Choroid plexus epithelial cell (primary cell): ENCODE measurements at regions not wholly inside any gene's neighbourhood (a gene's known extent, or its start where the extent isn't known, plus 50 kb on each side); places are given as distances from the start of the nearest gene placed in this dataset.

Experiments
- DNase-seq: peaks from one replicate; pipeline ENCODE4 v3.0.0-alpha.2; 2010; ENCODE audit warnings: low read depth
- H3K4me3 ChIP-seq: 2 replicates; pipeline ENCODE4 v1.5.1; 2011; ENCODE audit warnings: low read depth, mild to moderate bottlenecking, control low read depth, low read length, moderate library complexity
- TF ChIP-seq, protein P1 (sequence below): conservative IDR thresholded peaks from 2 replicates; pipeline ENCODE4 v1.5.1; 2011; ENCODE audit warnings: low read depth, mild to moderate bottlenecking, control low read depth, inconsistent platforms, low read length, moderate library complexity

DNA sequence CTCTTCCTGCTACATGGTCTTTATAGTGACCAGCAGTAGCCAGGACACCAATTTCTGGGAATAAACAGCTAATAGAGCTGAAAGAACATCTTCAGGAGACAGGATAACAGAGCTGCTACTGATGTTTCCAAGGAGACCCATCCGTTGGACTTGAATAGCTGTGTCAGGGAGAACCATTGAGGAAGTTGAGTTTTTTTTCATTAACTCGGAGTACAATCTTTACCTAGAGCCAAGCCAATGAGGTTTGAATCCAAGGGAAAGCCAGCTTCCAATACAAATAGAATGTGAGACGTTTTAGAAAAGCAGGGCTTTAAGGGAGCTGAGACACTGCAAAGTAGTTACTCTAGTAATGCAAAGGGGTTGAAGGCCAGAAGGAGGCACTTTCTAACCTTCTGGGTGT is 136.1 kb upstream of the FRMD6 start:
- no peak for DNase-seq
- TF ChIP-seq, protein P1, sequence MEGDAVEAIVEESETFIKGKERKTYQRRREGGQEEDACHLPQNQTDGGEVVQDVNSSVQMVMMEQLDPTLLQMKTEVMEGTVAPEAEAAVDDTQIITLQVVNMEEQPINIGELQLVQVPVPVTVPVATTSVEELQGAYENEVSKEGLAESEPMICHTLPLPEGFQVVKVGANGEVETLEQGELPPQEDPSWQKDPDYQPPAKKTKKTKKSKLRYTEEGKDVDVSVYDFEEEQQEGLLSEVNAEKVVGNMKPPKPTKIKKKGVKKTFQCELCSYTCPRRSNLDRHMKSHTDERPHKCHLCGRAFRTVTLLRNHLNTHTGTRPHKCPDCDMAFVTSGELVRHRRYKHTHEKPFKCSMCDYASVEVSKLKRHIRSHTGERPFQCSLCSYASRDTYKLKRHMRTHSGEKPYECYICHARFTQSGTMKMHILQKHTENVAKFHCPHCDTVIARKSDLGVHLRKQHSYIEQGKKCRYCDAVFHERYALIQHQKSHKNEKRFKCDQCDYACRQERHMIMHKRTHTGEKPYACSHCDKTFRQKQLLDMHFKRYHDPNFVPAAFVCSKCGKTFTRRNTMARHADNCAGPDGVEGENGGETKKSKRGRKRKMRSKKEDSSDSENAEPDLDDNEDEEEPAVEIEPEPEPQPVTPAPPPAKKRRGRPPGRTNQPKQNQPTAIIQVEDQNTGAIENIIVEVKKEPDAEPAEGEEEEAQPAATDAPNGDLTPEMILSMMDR: no peak
- H3K4me3 ChIP-seq: no peak overlapping the region

DNA sequence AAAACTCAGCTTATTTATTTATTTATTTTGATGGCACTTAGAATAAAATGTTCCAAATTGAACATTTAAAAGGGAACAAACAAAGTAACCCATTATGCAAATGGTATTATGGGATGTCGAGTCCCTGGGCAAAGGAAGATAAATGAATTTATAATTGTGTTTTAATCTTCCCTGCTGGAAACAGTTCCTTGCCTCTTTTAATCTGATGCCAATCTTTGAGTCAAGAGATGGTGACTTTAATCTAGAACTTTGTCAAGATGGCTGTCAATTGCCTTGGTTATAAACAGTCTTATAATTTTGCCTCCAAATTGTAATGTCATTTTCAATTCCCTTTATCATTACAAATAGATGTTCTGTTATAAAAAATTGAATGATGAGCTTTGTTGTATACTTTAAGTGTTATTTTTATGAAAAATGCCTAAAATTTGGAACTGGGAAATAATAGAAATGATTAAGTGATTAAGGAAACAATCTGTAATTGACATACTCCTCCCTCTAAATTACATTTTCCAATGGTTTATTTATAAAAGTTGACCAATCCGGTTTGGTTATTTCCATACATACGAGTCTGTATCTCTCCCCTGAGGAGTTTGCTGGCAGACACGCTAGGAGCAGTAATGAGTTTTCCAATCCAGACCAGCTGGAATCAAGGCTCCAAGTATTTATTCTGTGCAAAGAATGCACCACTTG is 134.9 kb upstream of the FRMD6 start:
- TF ChIP-seq, protein P1: no peak
- no peak overlapping the region for H3K4me3 ChIP-seq
- DNase-seq: no peak

DNA sequence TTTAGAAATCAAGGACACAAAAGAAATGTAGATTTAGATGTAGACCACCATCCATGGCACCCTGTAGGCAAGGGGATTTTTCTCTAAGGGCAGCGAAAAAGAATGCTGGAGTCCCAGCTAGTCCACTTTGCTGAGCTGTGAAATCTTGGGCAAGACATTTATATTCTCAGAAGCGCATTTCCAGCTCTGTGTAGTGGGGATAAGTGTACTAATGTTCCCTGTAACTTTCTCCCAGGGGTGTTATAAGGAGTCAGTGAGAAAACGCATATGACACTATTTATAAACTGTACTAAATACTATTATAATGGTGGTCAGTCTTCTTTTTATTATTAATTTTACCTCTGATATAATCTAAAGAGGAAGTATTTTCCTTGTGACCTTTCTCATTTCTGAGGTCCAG is 133.4 kb upstream of the FRMD6 start:
- no peak for DNase-seq
- no peak overlapping the region for H3K4me3 ChIP-seq
- TF ChIP-seq, protein P1: no peak

DNA sequence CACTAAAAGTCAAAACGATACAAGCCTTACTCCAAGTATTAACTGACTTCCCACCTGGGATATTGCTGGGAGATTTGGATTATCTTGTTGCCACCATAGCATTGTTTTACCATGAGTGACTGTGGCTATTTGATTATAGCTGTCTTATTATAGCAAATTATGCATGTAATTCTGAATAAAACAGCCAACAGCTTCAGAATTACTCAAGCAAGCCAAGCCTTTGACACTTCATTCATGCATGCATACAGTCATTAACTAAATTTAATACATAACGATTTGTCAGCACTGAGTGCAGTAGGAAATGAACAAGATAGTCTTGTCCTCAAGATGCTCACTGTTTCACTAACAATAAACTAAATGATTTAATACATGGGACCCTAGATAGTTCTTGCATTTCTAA is 133.0 kb upstream of the FRMD6 start:
- TF ChIP-seq, protein P1: no peak
- no peak overlapping the region for H3K4me3 ChIP-seq
- no peak for DNase-seq

DNA sequence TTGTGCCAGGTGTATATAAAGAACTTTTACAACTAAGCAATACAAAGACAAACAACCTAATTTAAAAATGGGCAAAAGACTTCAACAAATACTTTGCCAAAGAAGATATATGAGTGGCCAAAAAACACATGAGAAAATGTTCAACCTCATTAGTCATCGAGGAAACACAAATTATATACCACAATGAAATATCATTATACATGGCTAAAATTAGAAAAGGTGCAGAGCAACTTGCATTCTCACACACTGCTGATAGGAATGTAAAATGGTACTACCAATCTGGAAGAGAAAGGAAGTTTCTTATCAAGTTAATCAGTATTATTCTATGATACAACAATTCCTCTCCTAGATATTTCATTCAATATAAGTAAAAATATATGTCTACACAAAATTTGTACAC is 131.6 kb upstream of the FRMD6 start:
- peak; percentile 29 for DNase-seq
- no peak overlapping the region for H3K4me3 ChIP-seq
- TF ChIP-seq, protein P1: no peak

DNA sequence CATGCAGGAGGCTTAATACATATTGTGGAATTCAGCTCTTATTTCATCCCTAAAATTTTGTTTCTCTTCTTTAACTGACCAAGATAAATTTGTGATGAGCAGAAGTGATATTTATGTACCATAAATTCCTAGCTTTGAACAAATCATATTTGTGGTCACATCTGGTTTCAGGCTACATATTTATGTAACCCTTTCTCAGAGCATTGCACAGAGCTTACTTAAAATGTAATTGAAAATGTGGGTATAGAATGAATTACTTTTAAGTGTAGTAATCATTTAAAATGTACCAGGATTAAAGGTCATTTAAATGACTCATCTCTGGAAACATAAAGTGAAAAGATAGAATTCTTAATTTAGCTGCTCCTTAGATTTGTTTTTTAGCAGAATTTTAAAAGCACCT is 129.9 kb upstream of the FRMD6 start:
- TF ChIP-seq, protein P1: no peak
- no peak overlapping the region for H3K4me3 ChIP-seq
- DNase-seq: peak; percentile 93

DNA sequence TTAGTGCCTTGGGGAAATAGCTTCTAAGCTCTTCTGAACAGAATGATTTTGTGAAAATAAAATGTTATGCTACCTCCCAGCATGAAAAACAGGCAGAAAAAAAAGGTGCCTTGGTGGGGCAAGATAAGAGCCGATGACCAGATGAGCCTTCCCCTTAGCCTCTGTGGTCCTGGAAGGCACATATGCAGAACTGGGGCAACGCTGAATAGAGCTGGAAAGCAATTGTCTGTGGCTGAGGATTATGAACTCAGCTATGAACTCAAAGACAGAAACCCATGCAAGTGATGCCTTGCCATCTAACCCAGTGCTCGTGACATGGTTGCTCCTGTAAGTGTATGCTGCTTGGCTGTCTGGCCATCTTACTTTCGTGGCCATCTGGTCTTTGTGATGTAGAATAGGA is 128.5 kb upstream of the FRMD6 start:
- no peak overlapping the region for H3K4me3 ChIP-seq
- DNase-seq: no peak
- TF ChIP-seq, protein P1: no peak
